A673 (cell line): ENCODE measurements at regions not wholly inside any gene's neighbourhood (a gene's known extent, or its start where the extent isn't known, plus 50 kb on each side); places are given as distances from the start of the nearest gene placed in this dataset.

Source experiments
- BruUV-seq: library from RNA; stranded (reverse); fragments of 400-500 nt; replicated peaks from 2 replicates; lab custom pipeline; 2021; lab: Mats Ljungman, UMichigan
- CTCF ChIA-PET: fragments of 300-600 bp; sonication (Branson Sonifier 250); formaldehyde crosslinking; loops from one replicate; lab custom pipeline; 2022; ENCODE audit warnings: antibody characterized with exemption; lab: Charles Lee
- POLR2A ChIA-PET: fragments of 300-600 bp; sonication (Branson Sonifier 250); formaldehyde crosslinking; loops from one replicate; lab custom pipeline; 2022; ENCODE audit warnings: antibody characterized with exemption; ENCODE audit not compliant: low non-redundant PET; lab: Charles Lee
- DNase-seq: peaks from one replicate; pipeline ENCODE4 v3.0.0-alpha.2; 2015; ENCODE audit warnings: low spot score
- H3K27ac ChIP-seq: fragments of 200-600 bp; sonication (generic); 2 replicates; pipeline ENCODE4 v1.5.1; 2016; ENCODE audit warnings: mixed run types, low read depth, mild to moderate bottlenecking, mixed read lengths, antibody characterized with exemption, low read length; ENCODE audit not compliant: poor library complexity, severe bottlenecking
- H3K27me3 ChIP-seq: fragments of 200-600 bp; sonication (generic); replicated peaks from 2 replicates; pipeline ENCODE4 v1.6.1; 2017; ENCODE audit warnings: mixed run types, low read depth, mild to moderate bottlenecking, mixed read lengths, antibody characterized with exemption, low read length; ENCODE audit not compliant: insufficient read depth, poor library complexity
- H3K36me3 ChIP-seq: fragments of 200-600 bp; sonication (generic); 2 replicates; pipeline ENCODE4 v1.6.1; 2016; ENCODE audit warnings: mixed run types, mild to moderate bottlenecking, mixed read lengths, antibody characterized with exemption, low read length; ENCODE audit not compliant: insufficient read depth, poor library complexity, severe bottlenecking
- H3K4me1 ChIP-seq: fragments of 200-600 bp; sonication (generic); 2 replicates; pipeline ENCODE4 v1.6.1; 2017; ENCODE audit warnings: mixed run types, mild to moderate bottlenecking, mixed read lengths, antibody characterized with exemption, low read length; ENCODE audit not compliant: insufficient read depth, poor library complexity, severe bottlenecking
- H3K4me3 ChIP-seq: fragments of 200-600 bp; sonication (generic); 2 replicates; pipeline ENCODE4 v1.5.1; 2016; ENCODE audit warnings: low read depth, mixed run types, mild to moderate bottlenecking, mixed read lengths, low read length; ENCODE audit not compliant: poor library complexity, severe bottlenecking
- H3K9me3 ChIP-seq: fragments of 200-600 bp; sonication (generic); 2 replicates; pipeline ENCODE4 v1.6.1; 2016; ENCODE audit warnings: mixed run types, low read depth, mild to moderate bottlenecking, mixed read lengths, antibody characterized with exemption, low read length; ENCODE audit not compliant: poor library complexity, severe bottlenecking
- CTCF ChIP-seq: fragments of 300-800, 200-600 bp; sonication (generic); conservative IDR thresholded peaks from 2 replicates; pipeline ENCODE4 v1.5.1; 2017; ENCODE audit warnings: low read depth, mild to moderate bottlenecking, antibody characterized with exemption, low read length, moderate library complexity, mixed read lengths
- EZH2 ChIP-seq: fragments of 200-600 bp; sonication (generic); IDR thresholded peaks from 2 replicates; pipeline ENCODE4 v1.6.1; 2017; ENCODE audit warnings: borderline replicate concordance, low read depth, mild to moderate bottlenecking, mixed read lengths, antibody characterized with exemption, low read length; ENCODE audit not compliant: poor library complexity, severe bottlenecking
- intact Hi-C: fragments of 100-400 bp; cut with micrococcal nuclease; formaldehyde crosslinking; loops from one replicate; pipeline ENCODE4 v1.10.0; 2022; ENCODE audit not compliant: unreplicated experiment

- CTCF ChIA-PET, result no interaction called here
- no peaks in the 10 kb centered on the region for H3K4me1 ChIP-seq
- intact Hi-C loops, result no loop called here
- H3K4me3 ChIP-seq, result no peak overlapping the region
- no peaks in the 10 kb centered on the region for H3K27me3 ChIP-seq
- POLR2A ChIA-PET, result no interaction called here
- no TSS peak for BruUV-seq
- no peak overlapping the region for H3K27ac ChIP-seq
- no peaks in the 10 kb centered on the region for H3K9me3 ChIP-seq
- no peaks in the 10 kb centered on the region for H3K36me3 ChIP-seq
- DNase-seq, result no peak
- no peak for TF ChIP-seq CTCF
- no peak for TF ChIP-seq EZH2
These were observed 80.0 kb upstream of the FAM136A start for GRCh38 chr2:70381821-70382220.

- DNase-seq, result no peak
- no TSS peak for BruUV-seq
- Histone ChIP-seq H3K27ac (no peak overlapping the region), H3K36me3 (no peaks in the 10 kb centered on the region), H3K9me3 (no peaks in the 10 kb centered on the region), H3K27me3 (no peaks in the 10 kb centered on the region), H3K4me1 (no peaks in the 10 kb centered on the region), H3K4me3 (no peak overlapping the region)
- POLR2A ChIA-PET, result no interaction called here
- TF ChIP-seq EZH2 (no peak), CTCF (no peak)
- intact Hi-C loops, result no loop called here
- CTCF ChIA-PET, result no interaction called here
These were observed 79.4 kb upstream of the FAM136A start for GRCh38 chr2:70381235-70381634.

GRCh38 chr2:70380621-70381020 lies 78.8 kb upstream of the FAM136A start:
- DNase-seq, result no peak
- CTCF ChIA-PET, result no interaction called here
- no peaks in the 10 kb centered on the region for H3K4me1 ChIP-seq
- POLR2A ChIA-PET, result no interaction called here
- H3K27me3 ChIP-seq, result no peaks in the 10 kb centered on the region
- no peak overlapping the region for H3K4me3 ChIP-seq
- no peaks in the 10 kb centered on the region for H3K9me3 ChIP-seq
- H3K27ac ChIP-seq, result no peak overlapping the region
- no peak for TF ChIP-seq CTCF
- no peak for TF ChIP-seq EZH2
- intact Hi-C loops, result no loop called here
- no TSS peak for BruUV-seq
- no peaks in the 10 kb centered on the region for H3K36me3 ChIP-seq
